ENCODE measurements at regions not wholly inside any gene's neighbourhood (a gene's known extent, or its start where the extent isn't known, plus 50 kb on each side); places are given as distances from the start of the nearest gene placed in this dataset.
"Not testable (repeated sequence)": the region's sequence is repeated elsewhere in the genome, so short reads cannot be mapped to it uniquely, and the experiment has no call there.

DNA sequence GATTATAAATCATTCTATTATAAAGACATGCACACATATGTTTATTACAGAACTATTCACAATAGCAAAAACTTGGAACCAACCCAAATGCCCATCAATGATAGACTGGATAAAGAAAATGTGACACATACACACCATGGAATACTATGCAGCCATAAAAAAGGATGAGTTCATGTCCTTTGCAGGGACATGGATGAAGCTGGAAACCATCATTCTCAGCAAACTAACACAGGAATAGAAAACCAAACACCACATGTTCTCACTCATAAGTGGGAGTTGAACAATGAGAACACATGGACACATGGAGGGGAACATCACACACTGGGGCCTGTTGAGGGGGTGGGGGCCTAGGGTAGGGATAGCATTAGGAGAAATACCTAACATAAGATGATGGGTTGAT lies 168.4 kb downstream of the ZNF648 start:
- not testable (repeated sequence) for H3K4me3 Mint-ChIP-seq; H3K4me1 Mint-ChIP-seq; H3K27me3 Mint-ChIP-seq; H3K27ac Mint-ChIP-seq; ATAC-seq (ENCODE audit: low read depth in 2 of 2); H3K36me3 Mint-ChIP-seq; DNase-seq
- peaks cover 0 to 22% (median 8%) of the 10 kb centered on the region in 7 donors for H3K9me3 Mint-ChIP-seq

DNA sequence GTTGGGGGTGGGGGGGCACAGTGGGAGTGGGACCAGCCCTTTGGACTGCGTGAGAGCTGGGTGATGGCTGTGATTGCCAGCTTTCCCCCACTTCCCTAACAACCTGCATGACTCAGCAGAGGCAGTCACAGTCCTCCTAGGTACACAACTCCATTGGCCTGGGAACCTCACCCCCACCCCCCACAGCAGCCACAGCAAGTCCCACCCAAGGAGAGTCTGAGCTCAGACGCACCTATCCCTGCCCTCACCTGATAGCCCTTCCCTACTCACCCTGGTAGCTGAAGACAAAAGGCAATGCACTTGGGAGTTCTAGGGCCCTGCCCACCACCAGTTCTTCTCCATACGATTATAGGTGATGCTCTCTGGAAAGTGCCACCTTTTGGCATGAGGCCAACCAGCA lies 188.9 kb downstream of the ZNF648 start:
- no peak for DNase-seq
- ATAC-seq (ENCODE audit: low read depth in 2 of 2): no peak
- H3K4me3 Mint-ChIP-seq: no peak overlapping the region
- H3K36me3 Mint-ChIP-seq: peaks cover 0 to 22% of the 10 kb centered on the region in 2 donors
- peaks cover 17 to 48% (median 21%) of the 10 kb centered on the region in 7 donors for H3K9me3 Mint-ChIP-seq
- H3K4me1 Mint-ChIP-seq: no peaks in the 10 kb centered on the region
- H3K27ac Mint-ChIP-seq: no peak overlapping the region
- peaks cover 0 to 5% (median 0%) of the 10 kb centered on the region in 3 donors for H3K27me3 Mint-ChIP-seq

DNA sequence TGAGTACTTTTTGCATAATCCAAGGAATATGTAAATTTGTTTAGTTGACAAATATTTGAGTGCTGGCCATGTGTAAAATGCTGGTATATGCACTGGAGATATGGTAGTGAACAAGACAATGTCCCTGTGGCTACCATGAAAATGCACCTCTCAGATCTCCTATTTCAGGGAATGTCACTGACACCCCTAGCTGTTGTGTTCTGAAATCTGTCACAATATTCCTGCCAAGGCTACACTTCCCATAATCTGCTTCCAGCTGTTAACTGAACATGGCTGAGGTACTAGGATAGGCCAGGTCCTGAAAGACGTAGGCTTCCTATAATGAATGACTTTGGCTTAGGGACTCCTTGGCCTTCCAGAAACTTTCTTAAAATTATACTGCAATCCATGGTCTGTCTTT lies 197.8 kb downstream of the ZNF648 start:
- Mint-ChIP-seq H3K4me3 (no peak overlapping the region), H3K9me3 (peaks cover 0 to 26% (median 4%) of the 10 kb centered on the region in 7 donors), H3K4me1 (no peaks in the 10 kb centered on the region), H3K27me3 (no peaks in the 10 kb centered on the region), H3K27ac (no peak overlapping the region), H3K36me3 (no peaks in the 10 kb centered on the region)
- DNase-seq: no peak
- ATAC-seq (ENCODE audit: low read depth in 2 of 2): no peak

DNA sequence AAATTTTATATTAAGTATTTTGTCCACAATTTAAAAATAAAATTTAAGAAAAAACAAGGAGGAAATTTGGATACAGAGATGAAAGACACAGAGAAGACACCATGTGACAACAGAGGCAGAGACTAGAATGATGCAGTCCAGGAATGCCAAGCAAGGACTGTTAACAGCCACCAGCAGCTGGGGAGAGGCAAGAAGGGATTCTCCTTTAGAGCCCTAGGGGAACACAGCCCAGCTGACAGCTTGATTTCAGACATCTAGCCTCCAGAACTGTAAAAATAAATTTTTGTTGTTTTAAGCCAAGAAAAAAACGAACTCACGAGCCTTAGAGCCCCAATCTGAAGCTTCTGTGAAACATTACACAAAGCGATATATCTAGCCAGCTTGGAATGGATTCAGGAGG lies 198.5 kb downstream of the ZNF648 start:
- Mint-ChIP-seq H3K9me3 (peaks cover 0 to 26% (median 4%) of the 10 kb centered on the region in 7 donors), H3K27me3 (no peaks in the 10 kb centered on the region), H3K4me3 (peak overlapping the region in 1 of 8 donors; percentile 56), H3K36me3 (no peaks in the 10 kb centered on the region), H3K27ac (no peak overlapping the region), H3K4me1 (no peaks in the 10 kb centered on the region)
- DNase-seq (no peak), ATAC-seq (ENCODE audit: low read depth in 2 of 2) (no peak)

DNA sequence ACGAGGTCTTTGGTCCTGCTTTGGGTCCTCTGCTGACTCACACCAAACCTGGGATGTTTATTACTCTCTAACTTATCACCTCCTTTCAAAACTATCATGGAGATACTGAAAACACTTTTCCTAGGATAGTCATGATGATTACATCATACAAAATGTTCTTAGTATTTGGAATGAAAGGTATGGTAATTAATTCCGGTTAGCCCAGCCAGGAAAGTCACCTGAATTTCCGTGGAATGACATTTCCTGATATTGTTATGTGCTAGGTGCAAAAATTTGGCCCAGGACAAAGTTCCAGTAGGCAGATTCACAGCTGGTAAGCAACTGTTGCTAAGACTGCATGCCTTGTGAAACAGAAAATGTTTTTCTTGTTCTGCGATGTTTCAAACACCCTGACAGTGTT lies 203.4 kb downstream of the ZNF648 start:
- Mint-ChIP-seq H3K4me3 (no peak overlapping the region), H3K9me3 (peaks cover 5 to 28% (median 13%) of the 10 kb centered on the region in 7 donors), H3K4me1 (no peaks in the 10 kb centered on the region), H3K36me3 (no peaks in the 10 kb centered on the region), H3K27me3 (peaks cover 0 to 8% (median 5%) of the 10 kb centered on the region in 3 donors), H3K27ac (no peak overlapping the region)
- no peak for DNase-seq
- no peak for ATAC-seq (ENCODE audit: low read depth in 2 of 2)

All from naive B cell (primary cell).